Endothelial cell of umbilical vein (primary cell): ENCODE measurements at regions not wholly inside any gene's neighbourhood (a gene's known extent, or its start where the extent isn't known, plus 50 kb on each side); places are given as distances from the start of the nearest gene placed in this dataset.
"Not testable (repeated sequence)": the region's sequence is repeated elsewhere in the genome, so short reads cannot be mapped to it uniquely, and the experiment has no call there.

Experiments used
- BruUV-seq: library from RNA; stranded (reverse); fragments of 400-500 nt; replicated peaks from 2 replicates; lab custom pipeline; 2021; lab: Mats Ljungman, UMichigan
- CTCF ChIA-PET: fragments of 300-600, 350-600 bp; sonication (Branson Sonifier 250); formaldehyde crosslinking; loops from one replicate; lab custom pipeline; 2021; ENCODE audit warnings: antibody characterized with exemption, inconsistent platforms; lab: Charles Lee
- POLR2A ChIA-PET: fragments of 300-600, 350-600 bp; sonication (Branson Sonifier 250); formaldehyde crosslinking; loops from one replicate; lab custom pipeline; 2021; ENCODE audit warnings: antibody characterized with exemption, inconsistent platforms; lab: Charles Lee
- DNase-seq: peaks from one replicate; pipeline ENCODE4 v3.0.0-alpha.2; 2011; ENCODE audit warnings: low read depth, low spot score
- FAIRE-seq: peaks from 2 replicates; lab custom pipeline; 2011; peaks lifted over from hg19 to GRCh38; lab: Jason Lieb, UNC
- H2AFZ ChIP-seq: 2 replicates; pipeline ENCODE4 v1.6.0; 2012; ENCODE audit warnings: low read depth, low read length, control low read depth, inconsistent platforms
- H3K27ac ChIP-seq: 2 replicates; pipeline ENCODE4 v1.5.1; 2011; ENCODE audit warnings: low read depth, mild to moderate bottlenecking, control low read depth, low read length, moderate library complexity; ENCODE audit not compliant: insufficient read depth
- H3K27me3 ChIP-seq, 2 experiments: 2 replicates each; pipeline versions ENCODE4 v1.6.0 to v1.6.1; 2011; ENCODE audit warnings: low read length in 2 of 2, mixed read lengths in 1 of 2; ENCODE audit not compliant: control insufficient read depth in 2 of 2, insufficient read depth in 2 of 2
- H3K36me3 ChIP-seq, 2 experiments: 2 replicates in 1 of 2; 3 replicates in 1 of 2; pipeline ENCODE4 v1.5.1; 2011; ENCODE audit warnings: low read length in 2 of 2, mild to moderate bottlenecking in 1 of 2, moderate library complexity in 1 of 2; ENCODE audit not compliant: control insufficient read depth in 2 of 2, insufficient read depth in 2 of 2; ENCODE audit errors: extremely low read depth in 1 of 2
- H3K4me1 ChIP-seq: 3 replicates; pipeline ENCODE4 v1.5.1; 2011; ENCODE audit warnings: mild to moderate bottlenecking, low read length; ENCODE audit not compliant: control insufficient read depth, insufficient read depth; ENCODE audit errors: extremely low read depth
- H3K4me2 ChIP-seq: 2 replicates; pipeline ENCODE4 v1.6.1; 2011; ENCODE audit warnings: low read length, control low read depth, mixed read lengths; ENCODE audit not compliant: insufficient read depth
- H3K4me3 ChIP-seq, 3 experiments: fragments of 200-600 bp in 1 of 3; sonication (generic), shearing (Covaris generic) in 1 of 3; replicated peaks in 1 of 3; 2 replicates each; pipeline ENCODE4 v1.5.1; 2011 to 2016; ENCODE audit warnings: control low read depth in 3 of 3, low read length in 3 of 3, mild to moderate bottlenecking in 2 of 3, inconsistent platforms in 1 of 3, low read depth in 1 of 3, moderate library complexity in 1 of 3; ENCODE audit not compliant: insufficient read depth in 1 of 3
- H3K79me2 ChIP-seq: 2 replicates; pipeline ENCODE4 v1.6.0; 2012; ENCODE audit warnings: low read length, inconsistent platforms; ENCODE audit not compliant: control insufficient read depth, insufficient read depth
- H3K9ac ChIP-seq: replicated peaks from 2 replicates; pipeline ENCODE3; 2011; ENCODE audit warnings: low read length, control low read depth; ENCODE audit not compliant: insufficient read depth; ENCODE audit errors: extremely low read depth
- H3K9me1 ChIP-seq: replicated peaks from 3 replicates; pipeline ENCODE4 v1.6.0; 2011; ENCODE audit warnings: mild to moderate bottlenecking, low read length; ENCODE audit not compliant: control insufficient read depth, insufficient read depth; ENCODE audit errors: extremely low read depth
- H3K9me3 ChIP-seq: replicated peaks from 2 replicates; pipeline ENCODE4 v1.5.1; 2012; ENCODE audit warnings: low read length, inconsistent platforms; ENCODE audit not compliant: control insufficient read depth, insufficient read depth
- H4K20me1 ChIP-seq: replicated peaks from 2 replicates; pipeline ENCODE3; 2011; ENCODE audit warnings: mild to moderate bottlenecking, low read length; ENCODE audit not compliant: control insufficient read depth, insufficient read depth; ENCODE audit errors: extremely low read depth
- FOS ChIP-seq: IDR thresholded peaks from 2 replicates; pipeline ENCODE4 v1.6.1; 2011; ENCODE audit warnings: mild to moderate bottlenecking, low read length, moderate library complexity, borderline replicate concordance; ENCODE audit not compliant: insufficient read depth
- POLR2AphosphoS5 ChIP-seq: IDR thresholded peaks from 2 replicates; pipeline ENCODE4 v1.6.1; 2012; ENCODE audit warnings: low read depth, mild to moderate bottlenecking, control low read depth, low read length, moderate library complexity; ENCODE audit not compliant: insufficient read depth
- dilution Hi-C: fragments of 300-500 bp; cut with MboI; formaldehyde crosslinking; loops from one replicate; pipeline ENCODE4 v1.15.0; 2019; ENCODE audit warnings: low sequenced_read_pairs; ENCODE audit not compliant: extremely low pct_ligation_motif_present
- intact Hi-C: fragments of 100-400 bp; cut with micrococcal nuclease; formaldehyde crosslinking; loops from one replicate; pipeline ENCODE4 v1.10.0; 2022
- TF ChIP-seq, protein P1 (sequence below): IDR thresholded peaks from 2 replicates; pipeline ENCODE4 v1.6.1; 2011; ENCODE audit not compliant: insufficient read depth, insufficient read length

GRCh38 chr3:162708942-162709706 is 1212.5 kb downstream of the OTOL1 start:
- CTCF ChIA-PET, H3K4me1 ChIP-seq, H4K20me1 ChIP-seq, dilution Hi-C loops, intact Hi-C loops, POLR2A ChIA-PET, H3K27me3 ChIP-seq, H2AFZ ChIP-seq, H3K4me3 ChIP-seq, H3K9ac ChIP-seq, H3K36me3 ChIP-seq, H3K9me3 ChIP-seq, H3K9me1 ChIP-seq, BruUV-seq, H3K79me2 ChIP-seq, FAIRE-seq, H3K4me2 ChIP-seq, DNase-seq, H3K27ac ChIP-seq: not testable (repeated sequence)

- dilution Hi-C loops (no loop called here), intact Hi-C loops (no loop called here)
- Histone ChIP-seq H3K4me1 (no peaks in the 10 kb centered on the region), H3K9ac (no peak overlapping the region), H3K4me3 (no peak overlapping the region), H3K36me3 (no peaks in the 10 kb centered on the region), H3K9me3 (no peaks in the 10 kb centered on the region), H3K27me3 (no peaks in the 10 kb centered on the region), H3K9me1 (no peaks in the 10 kb centered on the region), H3K4me2 (no peak overlapping the region), H2AFZ (no peak overlapping the region), H4K20me1 (no peaks in the 10 kb centered on the region), H3K27ac (no peak overlapping the region), H3K79me2 (no peaks in the 10 kb centered on the region)
- DNase-seq (no peak), FAIRE-seq (no peak)
- POLR2A ChIA-PET, result no interaction called here
- CTCF ChIA-PET, result no interaction called here
- TF ChIP-seq FOS, result no peak
- TF ChIP-seq, protein P1, sequence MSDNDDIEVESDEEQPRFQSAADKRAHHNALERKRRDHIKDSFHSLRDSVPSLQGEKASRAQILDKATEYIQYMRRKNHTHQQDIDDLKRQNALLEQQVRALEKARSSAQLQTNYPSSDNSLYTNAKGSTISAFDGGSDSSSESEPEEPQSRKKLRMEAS, result no peak
- no peak for TF ChIP-seq POLR2AphosphoS5
- BruUV-seq, result no TSS peak
Measured at GRCh38 chr3:162710332-162711112, 1213.9 kb downstream of the OTOL1 start.

- H3K79me2 ChIP-seq, DNase-seq, H3K27me3 ChIP-seq, POLR2A ChIA-PET, intact Hi-C loops, H4K20me1 ChIP-seq, FAIRE-seq, CTCF ChIA-PET, BruUV-seq, H3K4me1 ChIP-seq, H3K36me3 ChIP-seq, H3K9ac ChIP-seq, dilution Hi-C loops, H3K27ac ChIP-seq, H3K4me3 ChIP-seq, H3K4me2 ChIP-seq, H3K9me1 ChIP-seq, H3K9me3 ChIP-seq, H2AFZ ChIP-seq: not testable (repeated sequence)
Measured at GRCh38 chr3:162717074-162717473, 1220.5 kb downstream of the OTOL1 start.
